SH-SY5Y (cell line): ENCODE measurements at regions not wholly inside any gene's neighbourhood (a gene's known extent, or its start where the extent isn't known, plus 50 kb on each side); places are given as distances from the start of the nearest gene placed in this dataset.

Source experiments
- GATA2 ChIP-seq: IDR thresholded peaks from 2 replicates; pipeline ENCODE4 v1.6.1; 2011; ENCODE audit warnings: mild to moderate bottlenecking, low read depth, low read length
- GATA3 ChIP-seq: IDR thresholded peaks from 2 replicates; pipeline ENCODE4 v1.6.1; 2011; ENCODE audit warnings: low read depth, mild to moderate bottlenecking, low read length, moderate library complexity

- TF ChIP-seq GATA3 = no peak
- no peak for TF ChIP-seq GATA2
These were observed 200.8 kb upstream of the C11orf87 start for GRCh38 chr11:109221190-109221589.
